Immature natural killer cell (primary cell): ENCODE measurements at regions not wholly inside any gene's neighbourhood (a gene's known extent, or its start where the extent isn't known, plus 50 kb on each side); places are given as distances from the start of the nearest gene placed in this dataset.
"Not testable (repeated sequence)": the region's sequence is repeated elsewhere in the genome, so short reads cannot be mapped to it uniquely, and the experiment has no call there.

Experiments used
- DNase-seq, 3 donors: peaks; one replicate each; pipeline ENCODE4 v3.0.0; 2022; ENCODE audit warnings: mixed read lengths in 1 of 3
- H3K27ac Mint-ChIP-seq, 6 donors: one replicate each; pipeline ENCODE4 v1.8.0; 2020; ENCODE audit warnings: mixed read lengths in 6 of 6, mild to moderate bottlenecking in 5 of 6, inconsistent platforms in 4 of 6, moderate library complexity in 3 of 6
- H3K27me3 Mint-ChIP-seq, 3 donors: one replicate each; pipeline ENCODE4 v1.8.0; 2020 to 2021; ENCODE audit warnings: low read depth in 3 of 3, mild to moderate bottlenecking in 3 of 3, mixed read lengths in 3 of 3, moderate library complexity in 3 of 3, inconsistent platforms in 1 of 3
- H3K36me3 Mint-ChIP-seq, 3 donors: one replicate each; pipeline ENCODE4 v1.8.0; 2020; ENCODE audit warnings: mixed read lengths in 3 of 3, inconsistent platforms in 2 of 3, mild to moderate bottlenecking in 2 of 3
- H3K4me1 Mint-ChIP-seq, 2 donors: one replicate each; pipeline ENCODE4 v1.8.0; 2020; ENCODE audit warnings: inconsistent platforms in 2 of 2, mild to moderate bottlenecking in 2 of 2, mixed read lengths in 2 of 2, moderate library complexity in 1 of 2
- H3K4me3 Mint-ChIP-seq, 5 donors: one replicate each; pipeline ENCODE4 v1.8.0; 2020; ENCODE audit warnings: mild to moderate bottlenecking in 5 of 5, mixed read lengths in 5 of 5, inconsistent platforms in 3 of 5, moderate library complexity in 3 of 5
- H3K9me3 Mint-ChIP-seq, 6 donors: one replicate each; pipeline ENCODE4 v1.8.0; 2020; ENCODE audit warnings: mild to moderate bottlenecking in 6 of 6, mixed read lengths in 6 of 6, inconsistent platforms in 4 of 6, moderate library complexity in 3 of 6

DNA sequence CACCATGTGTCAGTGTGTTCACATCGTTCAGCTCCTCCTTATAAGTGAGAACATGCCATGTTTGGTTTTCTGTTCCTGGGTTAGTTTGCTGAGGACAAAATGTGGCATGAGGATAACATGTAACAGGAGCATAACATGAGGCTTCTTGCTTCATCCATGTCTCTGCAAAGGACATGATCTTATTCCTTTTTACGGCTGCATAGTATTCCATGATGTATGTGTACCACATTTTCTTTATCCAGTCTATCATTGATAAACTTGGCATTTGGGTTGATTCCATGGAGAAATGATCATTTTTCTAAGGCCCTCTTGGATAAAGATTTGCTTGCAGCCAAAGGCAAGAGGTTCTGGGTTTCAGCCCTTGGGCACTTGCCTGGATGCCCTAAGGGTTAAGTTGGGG lies 128.5 kb upstream of the ZEB1 start:
- Mint-ChIP-seq H3K27ac (no peak overlapping the region), H3K4me1 (no peaks in the 10 kb centered on the region), H3K36me3 (no peaks in the 10 kb centered on the region), H3K4me3 (no peak overlapping the region), H3K9me3 (no peaks in the 10 kb centered on the region), H3K27me3 (peaks cover 0 to 3% (median 2%) of the 10 kb centered on the region in 3 donors)
- no peak for DNase-seq

GRCh38 chr10:31192475-31192874 lies 126.5 kb upstream of the ZEB1 start:
- H3K27ac Mint-ChIP-seq, result no peak overlapping the region
- H3K27me3 Mint-ChIP-seq, result peaks cover 0 to 3% (median 2%) of the 10 kb centered on the region in 3 donors
- DNase-seq, result no peak
- no peaks in the 10 kb centered on the region for H3K9me3 Mint-ChIP-seq
- no peaks in the 10 kb centered on the region for H3K36me3 Mint-ChIP-seq
- H3K4me3 Mint-ChIP-seq, result no peak overlapping the region
- no peaks in the 10 kb centered on the region for H3K4me1 Mint-ChIP-seq

- H3K9me3 Mint-ChIP-seq, result no peaks in the 10 kb centered on the region
- DNase-seq, result no peak
- H3K27me3 Mint-ChIP-seq, result peaks cover 0 to 3% (median 2%) of the 10 kb centered on the region in 3 donors
- no peak overlapping the region for H3K27ac Mint-ChIP-seq
- no peak overlapping the region for H3K4me3 Mint-ChIP-seq
- no peaks in the 10 kb centered on the region for H3K4me1 Mint-ChIP-seq
- no peaks in the 10 kb centered on the region for H3K36me3 Mint-ChIP-seq
Observed at GRCh38 chr10:31194986-31195385, 124.0 kb upstream of the ZEB1 start.

- no peak for DNase-seq
Observed at GRCh38 chr10:31197886-31198285, 121.1 kb upstream of the ZEB1 start.

DNA sequence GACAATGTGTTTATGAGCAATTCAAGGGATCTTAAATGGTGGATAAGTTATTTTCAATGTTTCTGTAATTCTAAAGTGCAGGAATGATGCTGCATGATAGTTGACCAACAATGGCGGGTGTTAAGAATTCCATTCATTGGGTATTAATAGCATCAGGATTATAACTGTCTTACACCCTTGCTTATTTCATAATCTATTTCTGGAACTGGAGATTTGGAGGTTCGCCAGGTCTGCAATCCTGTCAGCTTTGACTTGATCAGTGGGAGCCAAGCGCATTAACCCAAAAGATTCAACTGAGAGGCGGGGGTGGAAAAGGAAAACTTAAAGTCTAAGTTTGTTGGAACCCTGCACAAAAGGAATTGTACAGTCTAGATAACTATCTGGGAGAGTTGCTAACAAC lies 114.9 kb upstream of the ZEB1 start:
- Mint-ChIP-seq H3K4me3 (no peak overlapping the region), H3K4me1 (no peaks in the 10 kb centered on the region), H3K36me3 (no peaks in the 10 kb centered on the region), H3K27me3 (peaks cover 0 to 3% (median 2%) of the 10 kb centered on the region in 3 donors), H3K27ac (no peak overlapping the region), H3K9me3 (no peaks in the 10 kb centered on the region)
- DNase-seq, result no peak

More at GRCh38 chr10:31197886-31198285, 121.1 kb upstream of the ZEB1 start:
- Mint-ChIP-seq H3K27me3 (peaks cover 0 to 3% (median 2%) of the 10 kb centered on the region in 3 donors), H3K36me3 (no peaks in the 10 kb centered on the region), H3K27ac (no peak overlapping the region), H3K4me1 (no peaks in the 10 kb centered on the region), H3K9me3 (no peaks in the 10 kb centered on the region), H3K4me3 (no peak overlapping the region)

- H3K27me3 Mint-ChIP-seq, result peaks cover 0 to 3% (median 2%) of the 10 kb centered on the region in 3 donors
- no peaks in the 10 kb centered on the region for H3K4me1 Mint-ChIP-seq
- no peak overlapping the region for H3K4me3 Mint-ChIP-seq
- no peaks in the 10 kb centered on the region for H3K36me3 Mint-ChIP-seq
- H3K27ac Mint-ChIP-seq, result no peak overlapping the region
- H3K9me3 Mint-ChIP-seq, result no peaks in the 10 kb centered on the region
- no peak for DNase-seq
Observed at GRCh38 chr10:31207636-31208035, 111.4 kb upstream of the ZEB1 start.

GRCh38 chr10:31209478-31209877 lies 109.5 kb upstream of the ZEB1 start:
- Mint-ChIP-seq H3K9me3 (no peaks in the 10 kb centered on the region), H3K27me3 (peaks cover 0 to 3% (median 2%) of the 10 kb centered on the region in 3 donors), H3K27ac (no peak overlapping the region), H3K36me3 (no peaks in the 10 kb centered on the region), H3K4me3 (no peak overlapping the region), H3K4me1 (no peaks in the 10 kb centered on the region)
- DNase-seq, result no peak

GRCh38 chr10:31210190-31210589 lies 108.8 kb upstream of the ZEB1 start:
- no peak overlapping the region for H3K27ac Mint-ChIP-seq
- no peaks in the 10 kb centered on the region for H3K4me1 Mint-ChIP-seq
- H3K4me3 Mint-ChIP-seq, result no peak overlapping the region
- DNase-seq, result no peak
- no peaks in the 10 kb centered on the region for H3K36me3 Mint-ChIP-seq
- no peaks in the 10 kb centered on the region for H3K9me3 Mint-ChIP-seq
- H3K27me3 Mint-ChIP-seq, result peaks cover 0 to 3% (median 2%) of the 10 kb centered on the region in 3 donors

DNA sequence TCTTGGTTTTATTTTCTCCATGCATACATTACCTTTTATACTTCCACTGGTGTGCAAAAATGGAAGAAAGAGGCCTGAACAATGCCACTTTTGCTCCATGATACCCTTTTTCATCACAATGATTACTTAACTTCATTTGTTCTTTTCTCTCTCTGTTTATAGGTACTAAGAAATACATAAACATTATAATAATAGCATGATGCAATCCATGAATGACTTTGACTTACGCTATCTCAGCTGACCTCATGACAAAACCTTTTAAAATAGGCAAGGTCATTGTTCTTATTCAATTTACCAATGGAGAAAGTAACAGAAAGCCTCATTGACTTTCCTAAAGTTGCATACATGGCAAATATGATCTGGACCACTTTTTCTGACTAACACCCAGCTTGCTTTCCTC lies 105.1 kb upstream of the ZEB1 start:
- no peaks in the 10 kb centered on the region for H3K36me3 Mint-ChIP-seq
- H3K9me3 Mint-ChIP-seq, result no peaks in the 10 kb centered on the region
- H3K27ac Mint-ChIP-seq, result no peak overlapping the region
- peaks cover 0 to 5% (median 0%) of the 10 kb centered on the region in 3 donors for H3K27me3 Mint-ChIP-seq
- H3K4me1 Mint-ChIP-seq, result no peaks in the 10 kb centered on the region
- DNase-seq, result no peak
- no peak overlapping the region for H3K4me3 Mint-ChIP-seq

- Mint-ChIP-seq H3K27ac (no peak overlapping the region), H3K4me3 (no peak overlapping the region), H3K4me1 (no peaks in the 10 kb centered on the region), H3K27me3 (peaks cover 0 to 5% (median 4%) of the 10 kb centered on the region in 3 donors), H3K36me3 (no peaks in the 10 kb centered on the region), H3K9me3 (no peaks in the 10 kb centered on the region)
- DNase-seq, result no peak
Observed at GRCh38 chr10:31215052-31215451, 104.0 kb upstream of the ZEB1 start.

DNA sequence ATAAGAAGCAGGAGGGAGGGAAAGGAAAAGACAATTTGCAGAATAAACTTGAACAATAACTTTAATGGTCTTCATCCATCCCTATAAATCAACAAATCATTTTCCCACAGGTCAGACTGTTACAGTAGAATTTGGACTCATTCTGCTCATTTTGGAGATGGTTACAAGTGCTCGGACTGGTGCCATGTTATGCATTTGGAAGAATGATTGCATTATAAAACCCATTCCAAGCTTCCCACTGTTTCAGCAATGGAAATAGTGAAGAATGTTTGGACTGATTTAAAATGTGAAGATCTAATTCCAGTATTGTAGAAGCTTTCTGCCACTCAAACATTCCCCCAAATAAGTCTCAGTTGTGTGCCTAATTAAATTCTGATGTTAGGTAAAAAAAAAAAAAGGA lies 99.7 kb upstream of the ZEB1 start:
- Mint-ChIP-seq H3K36me3 (no peaks in the 10 kb centered on the region), H3K4me1 (no peaks in the 10 kb centered on the region), H3K27me3 (peaks cover 0 to 4% (median 2%) of the 10 kb centered on the region in 3 donors), H3K9me3 (no peaks in the 10 kb centered on the region), H3K4me3 (no peak overlapping the region), H3K27ac (no peak overlapping the region)
- no peak for DNase-seq

- H3K4me3 Mint-ChIP-seq, H3K36me3 Mint-ChIP-seq, H3K4me1 Mint-ChIP-seq, DNase-seq, H3K27ac Mint-ChIP-seq: not testable (repeated sequence)
- peaks cover 0 to 17% (median 0%) of the 10 kb centered on the region in 3 donors for H3K27me3 Mint-ChIP-seq
- peaks cover 3 to 38% (median 10%) of the 10 kb centered on the region in 6 donors for H3K9me3 Mint-ChIP-seq
Observed at GRCh38 chr10:31228780-31229179, 90.2 kb upstream of the ZEB1 start.

- Mint-ChIP-seq H3K9me3 (peaks cover 0 to 7% (median 0%) of the 10 kb centered on the region in 6 donors), H3K27ac (no peak overlapping the region), H3K27me3 (peaks cover 0 to 8% (median 1%) of the 10 kb centered on the region in 3 donors), H3K4me1 (no peaks in the 10 kb centered on the region), H3K4me3 (no peak overlapping the region), H3K36me3 (peaks cover 0 to 4% (median 0%) of the 10 kb centered on the region in 3 donors)
- DNase-seq, result no peak
Observed at GRCh38 chr10:31239961-31240360, 79.1 kb upstream of the ZEB1 start.

- Mint-ChIP-seq H3K4me3 (no peak overlapping the region), H3K27ac (no peak overlapping the region), H3K27me3 (peaks cover 0 to 6% (median 0%) of the 10 kb centered on the region in 3 donors), H3K4me1 (no peaks in the 10 kb centered on the region), H3K9me3 (no peaks in the 10 kb centered on the region), H3K36me3 (no peaks in the 10 kb centered on the region)
- no peak for DNase-seq
Observed at GRCh38 chr10:31242902-31243301, 76.1 kb upstream of the ZEB1 start.

DNA sequence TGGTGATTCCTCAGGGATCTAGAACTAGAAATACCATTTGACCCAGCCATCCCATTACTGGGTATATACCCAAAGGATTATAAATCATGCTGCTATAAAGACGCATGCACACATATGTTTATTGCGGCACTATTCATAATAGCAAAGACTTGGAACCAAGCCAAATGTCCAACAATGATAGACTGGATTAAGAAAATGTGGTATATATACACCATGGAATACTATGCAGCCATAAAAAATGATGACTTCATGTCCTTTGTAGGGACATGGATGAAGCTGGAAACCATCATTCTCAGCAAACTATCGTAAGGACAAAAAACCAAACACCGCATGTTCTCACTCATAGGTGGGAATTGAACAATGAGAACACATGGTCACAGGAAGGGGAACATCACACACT lies 67.9 kb upstream of the ZEB1 start:
- H3K4me1 Mint-ChIP-seq, H3K9me3 Mint-ChIP-seq, DNase-seq, H3K4me3 Mint-ChIP-seq, H3K27ac Mint-ChIP-seq, H3K36me3 Mint-ChIP-seq: not testable (repeated sequence)
- peaks cover 0 to 14% (median 4%) of the 10 kb centered on the region in 3 donors for H3K27me3 Mint-ChIP-seq
